ENCODE measurements at regions not wholly inside any gene's neighbourhood (a gene's known extent, or its start where the extent isn't known, plus 50 kb on each side); places are given as distances from the start of the nearest gene placed in this dataset.

DNA sequence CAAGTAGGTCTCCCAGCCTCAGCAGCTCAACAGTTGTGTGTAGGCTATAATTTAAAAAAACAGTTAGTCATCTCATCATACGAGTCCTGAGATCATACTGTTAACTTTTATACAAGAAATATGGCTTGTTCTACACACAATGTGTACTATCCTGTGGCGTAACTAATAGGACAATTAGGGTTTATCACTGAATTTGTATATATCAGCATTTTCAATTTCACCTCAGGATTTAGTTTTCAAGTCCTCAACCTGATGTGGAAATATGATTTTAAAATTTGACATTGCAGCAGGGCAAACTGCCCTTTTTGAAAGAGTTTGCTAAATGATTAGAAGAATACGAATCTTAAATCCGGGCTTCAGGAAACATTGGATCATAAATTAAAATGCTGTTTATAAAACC, 237.2 kb upstream of the CTBP2 start:
- DNase-seq: no peak

DNA sequence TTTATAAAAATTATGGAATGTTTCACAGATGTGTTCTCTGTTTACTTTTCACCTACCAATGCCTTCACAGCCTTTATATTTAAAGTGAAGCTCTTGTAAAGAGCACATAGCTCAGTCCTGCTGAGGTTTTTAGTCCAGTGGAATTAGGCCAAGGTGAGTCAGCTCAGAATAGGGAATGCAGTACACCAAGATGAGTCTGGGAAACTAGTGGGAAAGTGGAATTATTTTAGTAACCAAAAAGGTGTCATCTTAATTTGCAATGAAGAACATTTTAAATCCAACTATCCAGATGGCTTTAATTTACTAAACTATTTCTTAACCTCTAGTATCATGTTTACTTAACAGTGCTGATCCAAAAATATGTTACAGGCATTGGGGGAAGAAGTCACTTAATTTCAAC, 236.3 kb upstream of the CTBP2 start:
- no peak for DNase-seq

DNA sequence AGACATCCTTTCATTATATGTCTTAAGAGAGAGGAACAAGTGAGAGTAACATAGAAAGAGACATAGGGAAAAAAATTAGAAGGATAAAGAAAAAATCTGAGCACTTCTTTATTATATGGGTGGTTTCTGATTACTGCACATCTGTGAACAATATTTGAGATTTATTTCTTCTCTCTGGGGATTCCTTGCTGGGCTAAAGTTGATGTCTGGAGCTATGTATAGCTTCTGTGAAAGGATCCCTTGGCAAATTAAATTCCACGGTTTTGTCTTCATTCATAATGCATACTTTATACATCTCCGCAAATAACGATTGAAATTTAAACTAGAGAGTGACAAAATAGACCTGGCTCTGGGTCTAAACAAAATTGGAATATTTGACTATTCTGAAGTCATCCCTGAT, 232.2 kb upstream of the CTBP2 start:
- DNase-seq: no peak

DNA sequence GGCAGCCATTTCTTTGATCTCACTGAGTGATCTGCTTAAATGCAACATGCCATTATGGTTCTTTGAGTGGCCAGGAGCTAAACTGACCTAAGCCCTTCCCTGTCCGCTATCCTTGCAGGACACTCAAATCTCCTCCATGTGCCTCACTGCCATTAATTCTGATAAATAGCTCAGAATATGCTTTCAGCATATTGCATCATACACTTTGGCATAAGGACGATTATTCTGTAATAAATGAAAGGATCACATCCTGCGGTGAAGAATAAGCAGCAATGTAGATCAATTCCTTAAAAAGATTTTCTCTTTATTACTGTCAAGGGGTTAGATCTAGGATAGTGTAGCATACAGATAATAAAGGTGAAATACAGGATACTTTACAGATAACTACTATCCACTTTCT, 231.8 kb upstream of the CTBP2 start:
- DNase-seq: no peak

DNA sequence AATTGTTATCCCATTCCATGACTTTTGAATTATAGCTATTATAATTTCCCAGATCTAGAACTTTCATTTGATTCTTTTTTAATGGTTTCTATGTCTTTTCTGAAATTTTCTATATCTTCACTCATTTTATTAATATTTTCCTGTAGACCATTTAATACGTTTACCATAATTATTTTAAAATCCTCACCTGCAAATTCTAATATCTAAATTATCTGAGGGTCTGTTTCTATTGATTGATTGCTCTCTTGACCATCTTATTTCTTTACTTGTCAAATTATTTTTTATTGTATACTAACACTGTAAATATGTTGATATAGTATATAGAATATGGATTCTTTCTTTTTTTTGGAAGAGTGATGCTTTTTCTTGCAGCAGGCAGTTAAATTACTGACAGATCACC, 229.3 kb upstream of the CTBP2 start:
- no peak for DNase-seq

DNA sequence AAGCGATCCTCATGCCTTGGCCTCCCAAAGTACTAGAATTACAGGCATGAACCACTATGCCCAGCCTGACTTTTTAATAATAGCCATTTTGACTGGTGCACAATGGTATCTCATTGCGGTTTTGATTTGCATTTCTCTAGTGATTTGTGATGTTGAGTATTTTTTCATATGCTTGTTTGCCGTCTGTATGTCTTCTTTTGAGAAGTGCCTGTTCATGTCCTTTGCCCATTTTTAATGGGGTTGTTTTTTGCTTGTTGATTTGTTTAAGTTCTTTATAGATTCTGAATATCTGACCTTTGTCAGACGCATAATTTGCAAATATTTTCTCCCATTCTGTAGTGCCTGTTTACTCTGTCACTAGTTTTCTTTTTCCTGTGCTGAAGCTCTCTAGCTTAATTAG, 219.2 kb upstream of the CTBP2 start:
- no peak for DNase-seq

DNA sequence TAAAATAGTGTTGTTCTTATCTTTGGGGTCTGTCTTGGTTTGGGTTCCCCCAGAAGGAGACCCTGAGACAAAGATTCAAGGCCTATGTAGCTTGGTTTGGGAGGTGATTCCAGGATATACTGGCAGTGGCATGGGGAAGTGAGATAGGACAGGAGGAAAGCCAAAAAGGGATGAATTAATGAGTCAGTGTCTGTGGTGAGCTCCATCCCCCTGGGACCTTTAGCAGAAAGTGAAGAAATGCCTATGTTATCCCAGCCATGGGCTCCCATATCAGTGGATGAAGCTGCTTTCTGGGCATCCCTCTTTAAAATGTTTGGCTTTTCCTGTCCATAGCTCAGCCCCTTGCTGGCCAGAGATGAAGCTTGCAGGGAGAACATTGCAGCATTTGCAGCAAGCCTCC, 217.0 kb upstream of the CTBP2 start:
- DNase-seq: no peak

DNA sequence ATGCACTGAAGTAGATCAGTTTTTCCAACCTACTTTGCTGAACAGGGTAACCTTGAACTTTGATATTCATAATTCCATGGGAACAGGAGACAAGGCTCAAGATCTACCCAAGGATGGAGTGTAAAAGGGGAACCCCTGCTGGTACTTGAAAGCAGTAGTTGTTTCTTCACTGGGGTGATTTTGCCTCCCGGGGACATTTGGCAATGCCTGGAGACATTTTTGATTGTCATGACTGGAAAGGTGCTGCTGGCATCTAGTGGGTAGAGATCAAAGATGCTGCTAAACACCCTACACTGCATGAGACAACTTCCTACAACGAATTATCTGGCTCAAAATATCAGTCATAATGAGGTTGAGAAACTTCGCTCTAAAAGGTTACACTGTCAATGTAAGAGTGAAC, 214.8 kb upstream of the CTBP2 start:
- no peak for DNase-seq

DNA sequence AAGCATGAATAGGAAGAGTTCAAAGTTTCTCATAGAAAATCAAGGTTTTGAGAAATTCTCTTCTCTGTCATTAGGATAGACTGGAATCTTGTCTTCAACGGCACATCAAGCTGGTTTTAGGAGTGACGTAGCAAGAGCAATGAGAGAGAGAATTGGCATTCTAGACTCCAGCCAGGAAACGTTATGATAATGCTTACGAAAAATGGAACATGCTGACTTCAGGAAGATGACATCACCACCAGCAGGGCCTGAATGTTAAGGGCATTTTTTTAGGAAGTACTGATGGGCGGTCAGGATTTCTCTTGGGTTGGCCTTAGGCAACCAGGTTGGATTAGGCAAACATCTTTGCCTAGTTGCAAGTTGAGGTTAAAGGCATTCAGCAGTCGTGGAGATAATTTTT, 213.2 kb upstream of the CTBP2 start:
- DNase-seq: no peak

DNA sequence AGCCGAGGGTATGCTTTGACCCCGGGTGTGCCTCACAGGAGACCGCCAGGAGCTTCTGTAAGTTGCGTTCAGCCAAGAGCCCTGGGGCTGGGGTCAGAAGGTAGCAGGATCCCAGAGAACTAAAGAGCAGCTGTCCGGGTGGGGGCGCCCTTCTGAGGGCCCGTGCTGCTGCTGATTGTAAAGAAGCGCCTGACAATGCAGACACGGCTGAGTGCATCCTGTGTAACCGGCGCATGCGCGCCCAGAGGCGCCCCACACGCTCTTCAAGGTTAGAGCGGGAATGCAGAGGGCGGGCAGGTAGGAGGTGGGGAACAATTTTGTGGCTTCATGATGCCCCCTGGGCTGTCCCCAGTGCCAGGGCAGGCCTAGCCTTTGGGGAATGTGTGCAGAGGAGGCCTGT, 210.2 kb upstream of the CTBP2 start:
- peak; percentile 93 for DNase-seq

DNA sequence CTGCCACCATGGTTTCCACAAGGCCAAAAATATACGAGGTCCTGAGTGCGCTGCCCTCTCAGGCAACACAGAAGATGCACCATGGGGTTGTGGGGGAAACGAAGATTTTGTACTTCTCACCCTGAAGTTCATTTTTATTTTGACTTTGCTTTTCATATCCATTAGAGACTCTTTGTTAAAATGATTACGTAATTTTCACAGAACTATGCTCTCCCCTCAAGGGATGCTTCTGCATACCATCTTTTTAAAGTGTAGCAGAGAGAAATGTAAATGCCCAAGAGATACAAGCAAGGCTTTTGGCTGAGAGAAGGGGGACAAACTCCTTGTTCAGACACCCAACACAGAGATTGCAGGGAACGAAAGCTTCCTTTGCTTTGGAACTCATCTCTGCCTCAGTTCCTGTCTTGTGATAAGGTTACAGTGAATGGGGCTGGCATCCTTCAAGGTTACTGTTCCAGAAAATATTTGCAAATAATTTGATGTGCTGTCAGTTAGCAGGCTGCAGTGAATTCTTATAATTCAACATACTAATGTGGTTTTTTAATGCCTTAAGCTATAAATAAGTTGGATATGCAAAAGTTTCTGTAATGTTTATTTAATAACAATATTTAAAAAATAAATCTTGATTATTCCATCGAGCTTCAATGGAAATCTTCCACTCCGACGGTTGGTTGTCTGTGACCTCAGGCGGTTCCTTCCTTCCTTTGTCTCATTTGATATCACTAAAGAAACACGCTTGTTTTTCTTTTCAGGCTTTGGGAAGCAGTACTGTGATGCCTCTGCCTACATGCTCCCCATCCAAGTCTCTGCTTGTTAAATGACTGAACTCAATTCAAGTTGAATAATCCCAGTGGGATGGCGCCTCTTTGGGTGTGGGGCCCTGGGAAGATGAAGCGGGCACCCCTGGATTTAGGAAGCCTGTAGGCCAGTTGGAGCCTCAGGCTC, 209.3 kb upstream of the CTBP2 start:
- no peak for DNase-seq

DNA sequence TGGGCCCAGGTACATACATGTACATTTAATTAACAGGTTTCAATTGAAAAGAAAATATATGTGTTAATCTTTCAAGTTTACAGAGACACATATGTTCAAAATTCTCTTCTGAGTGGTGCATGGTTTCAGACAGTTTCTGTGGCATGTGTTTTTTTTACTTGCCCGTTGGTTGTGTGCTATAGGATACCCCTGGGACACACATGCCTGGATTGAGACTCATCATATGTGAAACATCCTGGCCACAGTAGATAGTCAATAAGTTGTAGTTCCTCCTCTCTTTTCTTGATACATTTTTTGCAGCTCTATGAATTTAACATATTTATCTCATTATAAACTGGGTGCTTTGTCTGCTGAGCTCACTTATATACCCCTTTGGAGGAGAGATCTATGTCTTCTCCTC, 207.8 kb upstream of the CTBP2 start:
- DNase-seq: no peak

DNA sequence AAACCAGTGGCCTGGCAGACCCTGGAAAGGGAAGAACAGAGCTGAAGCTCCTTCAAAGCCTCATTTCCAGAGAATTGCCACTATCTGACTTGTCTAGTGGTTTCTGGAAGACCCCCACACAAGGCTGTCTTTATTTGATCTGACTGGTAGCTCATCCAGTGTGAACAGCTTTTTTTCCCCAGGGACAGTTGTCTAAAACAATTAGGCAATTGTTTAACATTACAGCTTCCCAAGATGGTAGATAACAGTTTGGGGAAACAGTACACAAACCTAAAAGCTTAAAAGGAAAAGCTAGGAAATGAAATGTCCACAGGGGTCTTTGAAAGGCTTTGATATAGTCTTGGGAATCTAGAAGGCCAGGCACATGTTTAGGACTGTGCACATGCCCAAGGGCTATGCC, 203.4 kb upstream of the CTBP2 start:
- DNase-seq: no peak

DNA sequence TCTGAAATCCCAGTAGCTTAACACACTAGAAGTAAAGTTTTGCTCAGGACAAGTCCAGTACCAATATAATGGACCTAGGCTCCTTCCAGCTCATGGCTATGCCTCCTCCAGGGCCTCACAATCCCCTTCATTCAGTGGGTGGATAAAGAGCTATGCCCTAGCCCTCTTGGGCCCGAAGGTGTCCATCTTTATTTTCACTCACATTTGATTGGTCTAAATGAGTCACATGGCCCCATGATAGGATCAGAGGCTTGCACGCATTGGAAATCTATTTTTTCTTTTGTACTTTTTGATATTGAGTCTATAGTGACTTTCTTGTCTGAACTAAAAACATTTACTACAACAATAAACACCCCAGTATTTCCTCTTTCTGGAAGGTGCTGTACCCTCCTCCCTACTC, 202.6 kb upstream of the CTBP2 start:
- no peak for DNase-seq

DNA sequence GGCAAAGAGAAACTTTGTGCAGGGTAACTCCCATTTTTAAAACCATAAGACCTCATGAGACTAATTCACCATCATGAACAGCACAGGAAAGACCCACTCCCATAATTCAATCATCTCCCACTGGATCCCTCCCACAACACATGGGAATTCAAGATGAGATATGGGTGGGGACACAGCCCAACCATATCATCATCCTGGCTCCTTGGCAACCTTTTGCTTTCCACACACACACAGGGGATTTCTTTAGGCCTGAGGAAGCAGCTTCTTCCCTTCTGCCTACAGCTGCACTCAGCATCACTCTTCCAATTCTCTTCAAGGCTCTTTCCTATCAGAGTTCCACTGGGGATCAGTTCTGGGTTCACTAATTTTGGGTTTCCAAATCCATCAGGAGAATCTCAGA, 199.0 kb upstream of the CTBP2 start:
- DNase-seq: no peak

DNA sequence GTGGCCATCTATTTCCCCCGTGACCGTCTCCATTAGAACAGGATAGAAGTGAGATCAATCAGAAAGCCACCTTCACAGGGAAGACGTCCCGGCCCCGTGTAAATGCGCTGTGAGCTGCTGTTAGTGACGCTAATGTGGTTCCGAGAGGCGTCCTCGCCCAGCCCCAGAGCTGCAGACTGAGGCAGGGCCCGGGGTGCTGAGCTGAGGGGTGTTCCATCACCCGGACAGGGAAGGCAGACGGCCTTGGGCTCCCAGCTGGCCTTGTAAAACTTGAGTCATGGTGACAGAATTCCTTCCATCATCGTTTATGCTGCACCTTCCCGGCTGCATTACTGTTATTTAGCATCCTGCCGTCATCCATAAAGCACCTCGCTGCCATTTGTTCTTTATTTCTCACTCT, 195.3 kb upstream of the CTBP2 start:
- DNase-seq: no peak

DNA sequence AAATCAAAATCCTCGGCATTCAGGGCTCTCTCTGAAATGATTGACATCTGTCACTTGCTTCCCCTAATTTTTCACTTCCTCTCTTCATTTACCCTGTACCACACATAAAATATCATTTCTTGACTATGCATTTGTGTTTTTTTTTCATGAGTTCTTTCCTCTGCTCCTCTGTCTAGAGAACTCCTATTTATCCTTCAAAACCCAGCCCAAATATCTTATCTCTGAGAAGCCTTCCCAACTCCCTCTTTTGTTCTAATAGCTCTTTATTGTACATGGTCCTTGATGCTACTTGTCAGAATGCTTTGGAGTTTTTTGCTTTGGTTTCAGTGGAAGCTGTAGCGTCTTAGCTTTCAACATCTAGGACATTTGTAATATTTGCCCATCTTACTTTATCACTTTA, 190.2 kb upstream of the CTBP2 start:
- no peak for DNase-seq

DNA sequence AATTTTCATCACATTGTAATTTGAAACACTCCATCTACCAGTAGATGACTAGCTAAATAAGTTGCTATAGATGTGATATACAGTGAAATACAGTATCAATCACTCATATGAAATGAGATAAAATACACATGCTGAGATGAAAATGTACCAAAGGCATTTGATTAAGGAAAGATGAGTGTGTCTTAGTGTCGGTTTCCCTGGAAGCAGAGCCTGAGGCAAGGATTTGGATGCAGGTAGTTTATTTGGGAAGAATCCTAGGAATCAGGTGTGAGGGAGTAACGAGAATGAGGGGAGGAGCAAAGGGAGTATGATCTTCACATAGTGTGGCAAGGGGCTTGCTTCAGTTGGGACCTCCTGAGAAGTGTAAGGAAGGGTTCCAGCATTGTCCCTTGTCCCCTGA, 188.2 kb upstream of the CTBP2 start:
- no peak for DNase-seq

DNA sequence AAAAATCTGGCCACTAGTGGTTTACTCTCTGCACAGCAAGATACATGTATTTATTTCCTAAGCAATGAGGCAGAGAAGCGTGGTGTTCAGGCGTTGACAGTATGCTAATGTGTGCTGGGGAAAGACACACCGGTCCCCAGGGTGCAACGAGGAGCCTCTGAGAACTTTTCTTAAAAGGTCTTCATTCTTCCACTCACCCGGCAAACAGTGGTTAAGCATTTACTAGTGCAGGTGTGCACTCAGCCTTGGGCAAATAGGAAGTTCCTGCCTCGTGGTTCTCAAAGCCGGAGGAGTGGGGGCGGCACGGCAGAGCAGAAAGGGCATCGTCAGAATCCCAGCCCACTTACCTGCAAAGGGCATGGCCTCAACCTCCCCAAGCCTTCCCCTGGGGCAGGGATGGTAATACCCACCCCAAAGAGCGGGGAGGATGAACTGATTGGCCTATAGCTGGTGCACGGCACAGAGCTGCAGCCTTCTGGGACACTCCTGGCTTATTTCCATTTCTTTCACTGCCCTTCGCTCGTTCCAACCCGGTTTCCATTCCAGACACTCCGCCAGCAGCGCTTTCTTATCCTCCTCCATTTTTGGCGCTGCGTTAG, 184.3 kb upstream of the CTBP2 start:
- no peak for DNase-seq

DNA sequence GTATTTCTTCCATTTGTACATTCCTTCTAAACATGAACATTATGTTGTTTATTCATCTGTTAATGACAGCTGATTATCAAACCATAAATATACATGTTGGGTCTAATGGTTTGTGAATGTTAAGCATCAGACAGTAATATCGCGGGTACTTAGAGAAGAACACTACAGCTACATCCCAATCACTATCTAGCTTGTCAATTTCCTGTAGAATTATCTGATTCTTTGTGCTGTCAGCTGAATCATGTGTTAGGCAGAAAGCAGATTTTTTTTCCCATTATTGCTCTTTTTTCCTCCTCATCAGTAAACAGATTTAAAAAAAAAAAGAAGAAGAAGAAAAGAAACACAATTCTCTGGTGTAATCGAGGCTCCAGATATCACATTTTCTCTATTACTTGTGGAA, 183.6 kb upstream of the CTBP2 start:
- no peak for DNase-seq

DNA sequence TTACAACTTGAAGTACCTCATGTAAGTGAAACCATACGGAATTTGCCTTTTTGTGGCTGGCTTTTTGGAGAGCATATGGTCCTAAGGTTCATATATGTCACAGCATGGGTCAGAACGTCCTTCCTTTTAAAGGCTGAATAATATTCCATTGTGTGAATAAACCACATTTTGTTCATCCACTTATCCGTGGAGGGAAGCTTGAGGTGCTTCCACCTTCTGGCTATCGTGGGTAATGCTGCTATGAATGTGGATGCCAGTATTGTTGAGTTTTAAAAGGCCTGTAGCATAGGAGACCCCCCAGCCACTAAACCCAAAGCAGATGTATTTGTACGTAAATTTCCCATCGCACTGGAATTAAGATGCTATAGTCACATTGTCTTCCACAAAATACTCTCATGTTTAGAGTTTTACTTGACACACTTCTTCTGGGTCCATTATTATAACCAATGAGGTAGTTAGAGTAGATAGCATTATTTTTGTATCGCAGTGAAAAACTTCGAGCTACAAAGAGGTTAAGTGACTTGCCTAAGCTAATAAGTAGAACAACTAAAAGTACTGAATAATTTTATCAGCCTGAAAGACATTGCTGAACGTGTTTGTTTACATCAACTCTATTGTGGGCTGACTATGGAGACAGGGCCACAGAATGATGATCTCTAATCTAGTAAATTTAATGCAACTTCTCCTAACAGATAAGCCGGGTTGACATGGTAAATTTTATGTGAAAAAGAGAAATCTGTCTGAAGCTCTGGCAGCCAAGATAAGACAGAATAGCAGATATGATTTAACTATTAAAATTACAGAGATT, 183.0 kb upstream of the CTBP2 start:
- DNase-seq: peak; percentile 57

DNA sequence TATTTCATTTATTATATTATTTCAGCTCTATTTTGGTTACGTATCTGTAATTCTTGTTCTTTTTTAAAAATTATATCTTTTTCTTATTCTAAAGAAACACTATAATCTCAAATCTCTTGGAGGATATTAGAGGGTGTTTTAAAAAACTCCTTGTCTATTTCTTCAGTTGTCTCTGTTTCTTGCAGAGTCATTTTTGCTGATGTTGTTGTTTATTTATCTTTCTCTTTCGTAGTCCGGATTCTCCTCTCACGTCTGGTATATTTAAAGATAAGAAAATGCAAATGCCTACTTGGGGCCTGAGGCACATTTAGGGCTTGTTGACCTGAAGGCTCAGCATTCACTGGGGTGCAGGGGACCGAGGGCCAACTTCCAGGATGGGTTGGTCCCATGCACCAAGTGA, 181.2 kb upstream of the CTBP2 start:
- no peak for DNase-seq

DNA sequence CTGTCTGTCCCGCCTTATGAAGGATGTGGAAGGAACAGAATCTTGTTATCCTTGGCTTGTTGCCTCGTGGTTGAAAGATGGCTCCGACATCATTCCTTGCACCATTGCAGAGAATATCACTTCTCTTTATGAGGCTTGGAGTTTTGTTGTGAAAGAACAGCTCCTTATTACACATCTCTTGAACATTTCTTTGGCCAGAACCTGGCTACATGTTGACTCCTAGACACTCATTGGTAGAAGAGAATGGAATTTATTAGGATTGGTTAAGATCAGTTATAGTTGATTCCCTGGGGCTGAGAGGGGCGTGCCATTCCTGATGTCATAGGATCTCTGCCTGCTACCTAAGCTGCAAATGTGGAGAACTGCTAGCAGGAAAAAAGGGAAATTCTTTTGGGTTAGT, 180.5 kb upstream of the CTBP2 start:
- no peak for DNase-seq

DNA sequence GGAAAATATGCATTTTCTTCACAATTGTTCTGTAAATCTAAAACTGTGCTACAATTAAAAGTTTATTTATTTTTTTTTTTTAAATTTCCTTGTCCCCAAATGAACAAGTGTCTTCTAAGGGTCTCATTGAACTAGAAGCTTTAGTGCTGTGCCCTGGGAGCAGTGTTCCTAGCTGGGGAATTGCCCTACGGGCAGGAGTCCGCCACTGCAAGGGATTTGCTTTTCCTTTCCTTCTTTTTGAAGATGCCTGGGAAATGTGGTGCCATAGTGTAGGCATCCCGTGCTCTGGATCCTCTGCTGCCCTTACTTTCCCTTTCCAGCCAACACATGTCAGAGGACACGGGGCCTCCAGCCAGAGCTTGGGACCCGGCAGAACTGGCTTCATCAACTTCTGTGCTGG, 177.1 kb upstream of the CTBP2 start:
- no peak for DNase-seq

Data from islet precursor cell (in vitro differentiated cells).